OCI-LY1 (cell line): ENCODE measurements at regions not wholly inside any gene's neighbourhood (a gene's known extent, or its start where the extent isn't known, plus 50 kb on each side); places are given as distances from the start of the nearest gene placed in this dataset.

Source experiments
- EZH2 ChIP-seq: fragments of 200-600 bp; sonication (generic), shearing (Covaris generic); IDR thresholded peaks from 2 replicates; pipeline ENCODE4 v1.8.0; 2017; ENCODE audit warnings: borderline replicate concordance, mixed run types, mild to moderate bottlenecking, antibody characterized with exemption, low read length, moderate library complexity, mixed read lengths
- TF ChIP-seq, protein P1 (sequence below): fragments of 200-600 bp; sonication (generic), shearing (Covaris generic); IDR thresholded peaks from 2 replicates; pipeline ENCODE4 v1.5.1; 2017; ENCODE audit warnings: mild to moderate bottlenecking, antibody characterized with exemption, low read length, moderate library complexity, mixed read lengths

DNA sequence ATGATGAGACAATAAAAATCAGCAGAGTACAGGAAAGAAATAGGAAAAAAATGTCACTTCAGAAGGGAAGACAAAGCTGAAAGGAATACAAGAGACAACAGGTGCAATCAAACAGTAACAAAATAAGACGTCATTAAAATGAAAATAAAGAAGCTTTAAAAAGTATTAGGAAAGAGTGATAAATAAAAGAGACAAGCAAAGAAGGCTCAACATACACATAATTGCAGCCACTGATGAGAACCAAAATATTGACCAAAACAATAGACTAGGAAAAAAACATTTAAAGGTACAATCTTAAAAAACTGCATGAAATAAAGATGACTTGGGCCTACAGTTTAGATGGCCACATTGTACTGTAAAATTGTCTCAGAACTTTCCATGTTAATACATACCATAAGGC is 160.5 kb upstream of the MINDY3 start:
- TF ChIP-seq, protein P1, sequence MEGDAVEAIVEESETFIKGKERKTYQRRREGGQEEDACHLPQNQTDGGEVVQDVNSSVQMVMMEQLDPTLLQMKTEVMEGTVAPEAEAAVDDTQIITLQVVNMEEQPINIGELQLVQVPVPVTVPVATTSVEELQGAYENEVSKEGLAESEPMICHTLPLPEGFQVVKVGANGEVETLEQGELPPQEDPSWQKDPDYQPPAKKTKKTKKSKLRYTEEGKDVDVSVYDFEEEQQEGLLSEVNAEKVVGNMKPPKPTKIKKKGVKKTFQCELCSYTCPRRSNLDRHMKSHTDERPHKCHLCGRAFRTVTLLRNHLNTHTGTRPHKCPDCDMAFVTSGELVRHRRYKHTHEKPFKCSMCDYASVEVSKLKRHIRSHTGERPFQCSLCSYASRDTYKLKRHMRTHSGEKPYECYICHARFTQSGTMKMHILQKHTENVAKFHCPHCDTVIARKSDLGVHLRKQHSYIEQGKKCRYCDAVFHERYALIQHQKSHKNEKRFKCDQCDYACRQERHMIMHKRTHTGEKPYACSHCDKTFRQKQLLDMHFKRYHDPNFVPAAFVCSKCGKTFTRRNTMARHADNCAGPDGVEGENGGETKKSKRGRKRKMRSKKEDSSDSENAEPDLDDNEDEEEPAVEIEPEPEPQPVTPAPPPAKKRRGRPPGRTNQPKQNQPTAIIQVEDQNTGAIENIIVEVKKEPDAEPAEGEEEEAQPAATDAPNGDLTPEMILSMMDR = no peak
- TF ChIP-seq EZH2 = no peak
